Mucosa of gallbladder (tissue), 1 donor: ENCODE measurements at regions not wholly inside any gene's neighbourhood (a gene's known extent, or its start where the extent isn't known, plus 50 kb on each side); places are given as distances from the start of the nearest gene placed in this dataset.

ENCODE experiments used
- DNase-seq: peaks from one replicate; pipeline ENCODE4 v3.0.0-alpha.2; 2020; ENCODE audit warnings: low spot score
- donor health status: DM: no; HTN: no; CAD: no.

DNA sequence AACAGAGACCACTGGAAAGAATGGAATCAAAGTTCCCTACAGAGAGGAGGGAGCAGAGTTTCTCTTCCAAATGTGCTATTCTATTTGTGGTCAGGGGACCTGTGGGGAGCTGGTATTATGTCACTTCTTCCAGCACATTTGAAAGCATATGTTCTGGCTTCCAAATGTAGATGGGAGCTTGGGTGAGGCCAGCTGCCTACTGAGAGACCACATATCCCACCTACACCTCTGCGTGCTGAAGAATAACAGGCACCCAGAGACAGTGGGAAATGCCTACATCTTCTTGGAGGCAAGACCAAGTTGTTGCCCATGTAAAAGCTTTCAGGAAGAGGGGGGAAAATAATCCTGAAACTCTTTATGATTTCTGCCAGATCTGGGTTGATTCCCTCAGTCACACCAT lies 286.8 kb upstream of the UMPS start:
- DNase-seq = no peak

DNA sequence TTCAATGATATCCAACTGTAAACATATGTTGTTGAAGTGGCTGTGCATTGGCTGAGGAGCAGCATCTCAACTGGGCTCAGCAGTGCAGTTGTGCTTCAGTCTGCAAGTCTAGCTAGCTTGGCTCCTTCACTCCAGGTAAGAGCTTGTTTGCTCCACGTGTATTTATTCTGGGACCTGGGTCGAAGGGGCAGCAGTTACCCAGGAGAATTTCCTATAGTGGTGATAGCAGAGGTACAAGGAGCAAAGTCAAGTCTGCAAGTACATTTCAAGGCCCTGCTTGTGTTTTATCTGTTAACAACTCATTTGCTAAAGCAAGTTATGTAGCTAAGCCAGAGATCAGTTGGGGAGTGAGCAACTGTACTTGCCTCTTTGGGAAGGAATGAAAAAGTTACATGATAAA lies 286.2 kb upstream of the UMPS start:
- no peak for DNase-seq

GRCh38 chr3:124444896-124445295 lies 285.4 kb upstream of the UMPS start:
- DNase-seq = no peak

DNA sequence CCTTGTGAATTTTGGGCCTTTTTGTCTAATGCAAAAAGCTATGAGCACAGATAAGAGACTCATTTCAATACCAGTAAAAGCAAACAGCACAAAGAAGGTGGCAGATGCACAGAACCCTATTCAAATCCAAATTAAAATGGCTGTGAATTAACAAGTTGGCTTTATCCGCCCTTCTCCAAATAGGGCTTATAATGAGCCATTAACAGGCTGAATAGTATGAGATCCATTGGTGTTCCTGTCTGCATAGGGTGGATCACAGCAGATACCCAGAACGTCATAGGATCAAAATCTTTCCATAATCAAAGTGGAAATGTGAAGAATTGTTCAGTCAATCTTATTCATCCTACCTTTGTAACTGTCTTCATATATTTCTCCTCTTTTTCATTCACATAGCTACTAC lies 282.4 kb upstream of the UMPS start:
- no peak for DNase-seq

DNA sequence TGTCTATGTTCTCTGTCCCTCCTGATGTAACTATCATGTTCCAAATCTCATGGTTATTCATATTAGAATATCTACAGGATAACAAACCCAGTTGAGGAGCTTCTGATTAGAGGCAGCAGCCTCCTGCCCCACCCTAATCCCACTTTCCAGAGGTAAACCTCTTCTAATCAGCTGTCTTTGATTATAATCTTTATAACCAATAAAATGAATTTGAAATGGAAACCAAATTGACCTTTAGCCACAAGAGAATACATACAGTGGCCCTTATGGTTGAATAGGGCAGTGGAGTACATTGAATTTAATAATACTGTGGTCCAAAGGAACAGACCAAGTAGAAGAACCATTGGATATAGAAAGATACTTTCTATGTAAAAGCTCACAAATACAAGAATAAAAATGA lies 281.3 kb upstream of the UMPS start:
- DNase-seq = no peak

- DNase-seq = no peak
Observed at GRCh38 chr3:124450366-124450765, 279.9 kb upstream of the UMPS start.

DNA sequence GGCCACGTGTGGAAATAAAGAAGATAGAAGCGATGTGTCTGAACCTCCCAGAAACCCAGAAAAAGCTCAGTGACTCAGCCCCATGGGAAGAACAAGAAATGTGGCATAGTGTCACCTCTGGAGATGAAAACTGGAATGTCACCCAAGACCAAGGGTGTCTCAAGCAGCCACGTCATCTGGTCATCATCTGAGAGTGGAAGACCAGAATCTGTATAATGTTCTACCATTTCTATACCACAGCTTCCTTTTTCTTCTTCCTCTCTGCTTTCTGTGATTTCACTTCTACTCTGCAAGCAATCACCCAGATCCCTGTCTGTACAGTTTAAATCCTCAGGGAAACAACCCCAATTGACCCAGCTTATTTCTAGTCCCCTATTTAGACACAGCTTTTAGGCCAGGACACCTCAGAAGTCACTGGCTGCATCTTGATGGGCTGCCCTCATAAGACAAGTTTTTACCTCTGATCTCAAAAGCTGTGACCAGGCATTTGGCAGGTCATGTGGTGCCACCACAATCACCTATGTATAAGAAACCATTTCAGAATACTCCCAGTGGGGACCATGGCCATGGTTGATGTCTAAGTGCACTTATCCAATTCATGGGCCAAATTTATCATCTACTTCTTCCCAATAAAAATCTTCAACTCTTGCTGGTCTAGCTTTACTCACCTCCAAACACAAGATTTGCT lies 278.5 kb upstream of the UMPS start:
- DNase-seq = no peak

- no peak for DNase-seq
Observed at GRCh38 chr3:124453189-124453588, 277.1 kb upstream of the UMPS start.

DNA sequence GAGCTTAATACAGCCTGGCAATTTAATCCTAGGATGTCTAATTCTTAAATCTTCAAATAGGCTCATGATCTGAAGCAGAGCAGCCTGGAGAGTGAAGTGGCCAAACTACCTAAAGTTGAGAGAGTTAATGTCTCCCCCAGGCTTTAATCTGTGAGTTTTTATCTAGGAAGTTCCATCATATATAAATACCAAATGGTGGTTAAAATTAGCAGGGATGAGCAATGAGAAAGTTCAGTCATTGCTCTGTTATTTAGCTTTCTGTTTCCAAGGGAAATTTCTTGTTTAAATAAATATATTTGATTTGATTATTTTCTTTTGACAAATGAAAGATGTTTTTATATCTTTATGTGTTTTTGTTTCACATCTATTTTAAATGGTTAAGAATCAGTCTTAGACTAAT lies 274.4 kb upstream of the UMPS start:
- no peak for DNase-seq

DNA sequence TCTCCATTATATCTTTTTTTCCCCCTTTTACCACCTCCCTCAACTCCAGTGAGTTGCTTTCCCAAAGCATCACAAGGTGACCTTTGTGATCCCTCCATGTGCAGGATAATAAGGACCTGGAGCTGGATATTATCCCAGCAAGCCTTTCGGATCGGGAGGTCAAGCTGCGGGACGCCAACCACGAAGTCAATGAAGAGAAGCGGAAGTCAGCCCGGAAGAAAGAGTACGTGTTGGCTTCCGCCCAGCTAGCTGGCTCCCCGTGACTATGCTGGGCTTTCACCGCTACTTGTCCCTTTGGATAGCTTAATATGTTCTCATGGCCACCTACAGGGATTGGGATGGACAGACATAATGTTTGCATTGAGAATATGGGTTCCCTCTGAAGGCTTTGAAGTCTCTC lies 273.7 kb upstream of the UMPS start:
- no peak for DNase-seq

DNA sequence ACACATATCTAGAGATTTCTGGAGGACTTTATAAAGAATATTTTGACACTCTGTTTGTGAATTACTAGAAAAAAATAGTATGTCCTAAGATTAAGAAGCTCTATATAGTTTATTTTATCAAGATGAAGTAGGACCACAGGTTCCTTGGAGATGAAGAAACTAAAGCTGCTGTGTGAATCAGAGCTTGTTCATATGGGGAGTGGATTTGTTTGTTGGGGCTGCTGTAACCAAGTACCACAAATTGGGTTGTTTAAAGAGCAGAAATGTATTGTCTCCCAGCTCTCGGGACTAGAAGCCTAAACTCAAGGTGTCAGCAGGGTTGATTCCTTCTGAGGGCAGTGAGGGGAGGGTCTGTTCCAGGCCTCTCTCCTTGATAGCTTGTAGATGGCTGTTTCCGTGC lies 270.6 kb upstream of the UMPS start:
- DNase-seq = no peak

DNA sequence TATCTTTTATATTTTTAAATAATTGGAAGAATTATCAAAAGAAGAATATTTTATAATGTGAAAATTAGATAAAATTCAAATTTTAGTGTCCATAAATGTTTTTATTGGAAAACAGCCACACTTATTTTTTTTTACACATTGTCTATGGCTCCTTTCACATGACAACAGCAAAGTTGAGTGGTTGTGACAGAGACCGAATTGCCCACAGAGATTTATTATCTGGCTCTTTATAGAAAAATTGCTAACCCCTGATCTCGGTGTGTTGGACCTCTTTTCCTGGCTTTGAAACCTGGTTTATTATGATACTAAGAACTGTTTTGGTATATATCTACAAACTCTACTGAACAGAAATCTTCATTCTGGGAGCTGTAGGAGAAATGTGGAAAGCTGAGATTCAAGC lies 269.1 kb upstream of the UMPS start:
- no peak for DNase-seq

DNA sequence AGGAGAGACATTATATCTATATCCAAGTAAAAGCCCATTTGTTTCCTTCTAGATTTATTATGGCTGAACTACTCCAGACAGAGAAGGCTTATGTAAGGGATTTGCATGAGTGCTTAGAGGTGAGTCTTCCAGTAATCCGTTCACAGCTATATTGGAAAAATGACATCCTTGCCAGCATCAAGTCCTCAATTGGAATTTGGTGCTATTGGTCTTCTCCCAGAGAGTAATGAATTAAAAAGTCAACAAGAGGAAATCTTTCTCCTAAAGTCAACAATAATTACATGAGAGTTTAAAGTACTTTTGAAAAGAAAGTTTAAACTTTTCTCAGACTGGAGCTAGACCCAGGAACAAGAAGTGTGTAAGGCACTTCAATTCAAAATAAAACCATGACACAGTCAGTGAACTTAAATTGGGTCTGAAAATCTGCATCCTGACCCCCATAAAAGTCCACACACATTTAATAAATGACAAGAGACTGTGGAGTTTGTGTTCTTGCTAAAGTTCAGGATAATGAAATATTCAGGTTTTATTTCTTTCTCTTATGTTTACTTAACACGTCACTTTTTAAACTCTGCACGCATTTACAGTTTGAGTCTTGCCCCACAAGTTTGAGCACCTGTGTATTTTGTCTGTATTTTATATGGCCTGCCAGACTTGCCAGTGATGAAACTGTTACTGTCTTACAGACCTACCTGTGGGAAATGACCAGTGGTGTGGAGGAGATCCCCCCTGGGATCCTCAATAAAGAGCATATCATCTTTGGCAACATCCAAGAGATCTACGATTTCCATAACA lies 268.2 kb upstream of the UMPS start:
- no peak for DNase-seq

DNA sequence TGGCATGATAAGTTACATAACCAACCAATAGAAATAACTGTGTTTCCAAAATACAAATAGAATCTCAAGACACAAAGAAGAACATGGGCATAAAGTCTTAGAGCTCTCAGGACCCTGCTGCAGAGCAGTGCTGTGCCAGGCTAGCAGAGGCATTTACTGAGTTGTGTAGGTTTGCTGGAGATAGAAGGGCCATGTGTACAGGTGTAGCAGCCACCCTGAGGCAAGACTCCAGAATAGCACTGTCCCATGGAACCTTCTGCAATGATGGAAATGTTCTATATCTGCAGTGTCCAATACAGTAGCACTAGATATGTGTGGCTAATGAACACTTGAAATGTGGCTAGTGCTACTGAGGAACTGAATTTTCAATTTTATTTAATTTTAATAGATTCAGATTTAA lies 267.0 kb upstream of the UMPS start:
- no peak for DNase-seq

GRCh38 chr3:124467980-124468902 lies 262.0 kb upstream of the UMPS start:
- peak; percentile 47 for DNase-seq

DNA sequence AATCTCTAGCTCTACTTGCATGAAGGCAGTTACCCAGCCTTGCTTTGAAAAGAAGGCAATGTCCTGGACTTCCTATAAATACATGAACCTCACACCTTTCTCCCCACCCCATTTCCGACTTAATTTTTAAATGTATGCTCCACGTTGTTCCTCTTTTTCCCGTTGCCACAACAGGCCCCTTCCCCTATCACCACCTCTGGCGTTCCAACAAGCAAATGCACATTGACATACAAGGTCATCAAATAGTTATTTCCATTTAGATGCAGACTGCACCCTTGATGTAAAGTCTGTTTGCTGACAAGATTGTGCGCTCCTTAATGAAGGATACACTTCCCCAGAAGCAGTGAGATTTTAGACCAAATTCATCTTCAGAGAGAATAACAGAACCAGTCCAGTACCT lies 260.7 kb upstream of the UMPS start:
- no peak for DNase-seq

GRCh38 chr3:124478830-124479229 lies 251.4 kb upstream of the UMPS start:
- peak; percentile 37 for DNase-seq

- DNase-seq = no peak
Observed at GRCh38 chr3:124483915-124484470, 246.3 kb upstream of the UMPS start.

DNA sequence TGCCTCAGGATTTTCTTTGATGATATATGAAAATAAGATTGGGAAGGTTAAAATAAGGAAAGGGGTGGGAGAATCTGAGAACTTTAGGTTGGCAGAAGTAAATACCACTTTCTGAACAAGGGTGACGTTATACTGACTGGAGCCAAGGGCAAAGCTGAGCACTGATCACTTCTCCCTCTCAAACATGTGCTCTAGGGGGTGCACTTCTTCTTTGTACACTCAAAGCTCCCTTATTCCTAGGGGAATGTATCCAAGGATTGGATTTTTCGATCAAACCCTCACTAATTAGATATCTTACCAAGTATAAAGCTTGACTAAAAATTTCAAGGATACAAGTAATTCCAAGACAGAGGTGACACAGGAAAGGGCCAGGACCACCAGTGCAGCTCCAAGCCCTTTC lies 243.9 kb upstream of the UMPS start:
- no peak for DNase-seq

DNA sequence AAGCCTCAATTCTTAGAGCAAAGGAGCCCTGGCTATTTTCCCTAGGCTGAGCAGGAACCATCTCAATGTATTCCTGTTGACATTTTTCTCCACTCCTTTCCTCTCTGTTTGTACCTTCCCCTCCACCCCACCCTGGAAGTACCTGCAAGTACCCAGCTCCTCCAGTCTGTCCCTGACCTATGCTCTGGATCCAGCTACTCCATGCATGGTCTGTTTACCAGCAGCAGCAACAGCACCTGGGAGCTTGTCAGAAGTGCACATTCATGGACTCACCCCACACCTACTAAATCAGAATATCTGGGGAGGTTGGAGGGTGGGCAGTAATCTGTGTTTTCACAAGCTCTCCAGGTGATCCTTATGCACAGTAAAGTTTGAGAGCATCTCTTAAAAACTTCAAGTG lies 240.7 kb upstream of the UMPS start:
- DNase-seq = no peak

DNA sequence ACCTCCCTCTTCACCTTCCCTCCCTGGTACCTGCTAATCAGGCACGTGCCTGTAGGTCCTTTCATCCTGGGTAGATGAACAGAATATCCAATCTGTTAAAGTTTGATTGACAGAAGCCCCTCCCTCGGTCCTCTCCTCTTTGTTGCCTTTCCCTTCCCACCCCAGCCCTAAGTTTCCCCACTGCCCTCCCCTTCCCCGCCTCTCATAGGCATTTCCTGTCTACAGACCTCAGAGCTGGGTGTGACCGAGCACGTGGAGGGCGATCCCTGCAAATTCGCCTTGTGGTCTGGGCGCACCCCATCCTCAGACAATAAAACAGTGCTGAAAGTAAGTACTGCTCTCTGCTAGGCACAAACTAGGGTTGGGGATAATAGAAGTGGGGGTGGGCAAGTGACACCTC lies 239.2 kb upstream of the UMPS start:
- no peak for DNase-seq

DNA sequence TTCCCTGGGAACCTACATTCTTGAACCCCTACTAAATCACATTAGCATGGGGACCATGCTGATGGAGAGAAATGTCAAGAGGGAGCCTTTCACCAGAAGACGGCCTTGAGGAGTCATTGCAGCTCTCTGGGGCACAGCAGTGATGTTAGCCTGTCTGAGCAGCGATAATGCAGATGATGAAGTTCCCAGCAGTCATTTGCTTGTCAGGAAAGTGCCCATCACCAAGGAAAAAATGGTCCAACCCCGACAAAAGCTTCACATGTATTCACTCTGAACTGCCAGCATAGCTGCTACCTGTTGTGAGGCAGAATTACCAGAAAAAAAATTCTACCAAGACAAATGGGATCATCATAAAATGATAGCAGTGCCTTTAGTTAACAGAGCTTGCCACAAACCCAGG lies 238.4 kb upstream of the UMPS start:
- DNase-seq = no peak
